GDM1 (cell line): ENCODE measurements at regions not wholly inside any gene's neighbourhood (a gene's known extent, or its start where the extent isn't known, plus 50 kb on each side); places are given as distances from the start of the nearest gene placed in this dataset.
"Not testable (repeated sequence)": the region's sequence is repeated elsewhere in the genome, so short reads cannot be mapped to it uniquely, and the experiment has no call there.

Source experiments
- DNase-seq: peaks from one replicate; lab custom pipeline; 2025; lab: John Stamatoyannopoulos, UW

GRCh38 chr1:224791362-224791941 lies 138.0 kb upstream of the DNAH14 start:
- DNase-seq, result no peak

DNA sequence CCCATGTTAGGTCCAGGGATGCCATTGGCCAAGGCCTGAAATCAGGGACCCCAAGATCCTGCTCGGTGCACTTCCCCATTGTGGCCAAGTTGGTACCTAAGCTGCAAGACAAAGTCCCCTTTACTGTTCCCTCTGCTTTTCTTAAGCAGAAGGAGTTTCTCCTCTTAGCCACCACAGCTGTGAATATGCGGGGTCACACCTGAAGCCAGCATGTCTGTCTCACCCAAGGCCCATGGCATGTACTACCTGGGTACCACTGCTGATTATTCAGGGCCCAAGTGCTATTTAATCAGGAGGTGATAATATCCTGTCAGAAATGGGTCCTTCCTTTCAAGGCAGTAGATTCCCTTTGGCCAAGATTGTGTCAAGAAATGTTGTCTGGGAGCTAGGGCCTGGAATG lies 133.9 kb upstream of the DNAH14 start:
- no peak for DNase-seq

DNA sequence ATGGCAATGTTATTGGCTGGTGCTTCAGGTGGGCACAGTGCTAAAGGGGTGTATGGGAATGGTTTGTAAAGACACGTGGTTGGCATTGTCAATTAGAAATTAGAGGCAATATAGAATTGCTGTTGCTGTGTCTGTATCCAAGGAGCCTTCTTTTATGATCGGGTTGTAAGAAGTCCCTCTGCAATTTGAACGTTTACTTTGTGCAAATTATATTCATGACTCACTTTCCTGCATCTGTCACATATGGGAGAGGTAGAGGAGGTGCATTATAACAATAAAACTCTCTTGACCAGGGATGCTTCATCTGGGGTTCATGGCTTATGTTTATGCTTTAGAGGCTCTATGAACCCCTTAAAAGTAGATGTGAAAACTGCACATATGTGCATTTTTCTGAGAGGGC lies 130.4 kb upstream of the DNAH14 start:
- no peak for DNase-seq

DNA sequence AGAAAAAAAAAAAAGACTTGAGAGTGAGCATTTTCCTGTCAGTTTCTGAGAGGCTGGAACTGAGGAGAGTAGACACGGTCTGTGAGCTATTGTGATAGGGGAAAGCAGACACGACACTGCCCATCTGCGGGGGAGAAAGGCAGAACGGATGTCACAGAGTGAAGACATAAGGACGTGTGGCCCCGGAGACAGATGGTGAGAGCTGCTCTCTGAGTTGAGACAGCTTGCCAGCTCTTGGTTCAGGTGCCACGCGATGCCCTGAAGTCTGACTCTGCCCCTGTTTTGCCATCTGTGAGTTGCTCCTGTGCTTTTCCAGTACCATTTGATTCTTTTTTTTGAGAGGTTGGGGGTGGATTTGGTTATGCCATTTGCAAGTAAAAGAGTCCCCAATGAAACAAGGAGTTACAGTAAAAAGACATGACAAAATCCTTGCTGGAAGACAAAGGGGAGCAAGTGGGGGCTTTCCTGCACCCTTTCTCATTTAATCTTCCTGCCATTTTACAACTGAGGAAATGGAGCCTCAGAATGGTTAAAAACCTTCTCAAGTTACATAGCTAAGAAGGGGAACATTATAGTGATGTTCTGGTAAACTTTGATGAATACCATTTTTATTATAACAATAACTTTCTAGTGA lies 128.9 kb upstream of the DNAH14 start:
- DNase-seq, result no peak

- DNase-seq, result no peak
Measured at GRCh38 chr1:224801844-224802490, 127.5 kb upstream of the DNAH14 start.

DNA sequence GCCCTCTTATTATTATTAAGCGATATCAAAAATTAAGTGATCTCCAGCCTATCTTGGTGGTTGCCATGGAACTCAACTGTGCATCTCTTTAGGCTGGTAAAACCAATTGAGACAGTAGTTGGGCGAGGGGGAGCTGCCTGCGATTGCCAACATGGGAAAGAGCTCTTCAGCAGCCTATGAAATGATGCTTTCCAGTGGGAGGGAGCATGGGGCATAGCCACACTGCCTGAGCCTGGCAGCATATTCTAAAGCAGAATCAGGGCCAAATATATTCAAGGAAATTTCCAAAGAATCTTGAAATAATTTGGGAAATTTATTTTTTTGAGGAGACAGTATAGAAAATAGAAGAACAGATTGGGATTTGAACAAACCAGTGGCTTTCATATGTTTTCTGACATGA lies 126.9 kb upstream of the DNAH14 start:
- DNase-seq, result no peak

- DNase-seq, result no peak
Measured at GRCh38 chr1:224804220-224804619, 125.3 kb upstream of the DNAH14 start.

- no peak for DNase-seq
Measured at GRCh38 chr1:224805889-224806288, 123.6 kb upstream of the DNAH14 start.

GRCh38 chr1:224809137-224809536 lies 120.3 kb upstream of the DNAH14 start:
- no peak for DNase-seq

DNA sequence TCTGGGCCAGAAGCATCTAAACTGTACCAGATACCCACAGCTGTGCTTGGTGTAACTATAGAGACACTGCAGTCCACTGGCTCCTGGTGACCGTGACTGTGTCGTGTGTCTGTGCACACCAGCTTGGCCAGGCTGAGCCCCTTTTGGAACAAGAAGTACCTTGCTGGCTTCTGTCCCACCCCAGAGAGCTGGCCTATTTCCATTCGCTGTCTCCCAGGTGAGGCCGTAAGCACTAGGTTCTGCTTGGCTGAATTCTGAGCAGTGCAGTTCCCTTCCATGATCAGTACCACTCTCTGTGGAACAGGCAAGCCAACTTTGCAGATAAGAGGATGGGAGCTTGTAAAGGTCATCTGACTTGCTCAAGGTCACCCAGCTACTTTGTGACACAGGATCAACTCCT lies 119.9 kb upstream of the DNAH14 start:
- DNase-seq, result no peak

GRCh38 chr1:224811564-224811963 lies 117.9 kb upstream of the DNAH14 start:
- DNase-seq, result no peak

GRCh38 chr1:224815647-224816046 lies 113.8 kb upstream of the DNAH14 start:
- no peak for DNase-seq

- DNase-seq, result no peak
Measured at GRCh38 chr1:224816062-224816461, 113.4 kb upstream of the DNAH14 start.

GRCh38 chr1:224817382-224817781 lies 112.1 kb upstream of the DNAH14 start:
- no peak for DNase-seq

DNA sequence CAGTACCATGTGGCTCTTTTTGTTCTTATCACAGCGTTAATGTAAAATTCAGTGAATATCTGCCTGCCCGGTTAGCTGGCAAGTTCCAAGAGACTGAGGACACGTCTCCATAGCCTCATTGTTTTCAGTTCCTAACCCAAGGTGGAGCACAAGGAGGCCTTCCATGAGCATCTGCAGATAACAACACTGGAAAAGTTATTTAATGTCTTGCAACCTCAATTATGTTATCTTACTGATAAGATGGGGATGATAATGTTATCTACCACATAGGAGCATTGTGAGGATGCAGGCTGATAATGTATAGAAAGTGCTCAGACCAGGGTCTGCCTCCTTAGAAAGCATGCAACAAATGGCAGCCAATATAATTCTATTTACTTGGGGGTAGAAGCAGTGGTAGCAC lies 109.6 kb upstream of the DNAH14 start:
- DNase-seq, result no peak

- DNase-seq, result no peak
Measured at GRCh38 chr1:224820341-224820740, 109.1 kb upstream of the DNAH14 start.

- not testable (repeated sequence) for DNase-seq
Measured at GRCh38 chr1:224821751-224822150, 107.7 kb upstream of the DNAH14 start.

- no peak for DNase-seq
Measured at GRCh38 chr1:224825525-224826000, 103.9 kb upstream of the DNAH14 start.

GRCh38 chr1:224828691-224829090 lies 100.8 kb upstream of the DNAH14 start:
- no peak for DNase-seq

DNA sequence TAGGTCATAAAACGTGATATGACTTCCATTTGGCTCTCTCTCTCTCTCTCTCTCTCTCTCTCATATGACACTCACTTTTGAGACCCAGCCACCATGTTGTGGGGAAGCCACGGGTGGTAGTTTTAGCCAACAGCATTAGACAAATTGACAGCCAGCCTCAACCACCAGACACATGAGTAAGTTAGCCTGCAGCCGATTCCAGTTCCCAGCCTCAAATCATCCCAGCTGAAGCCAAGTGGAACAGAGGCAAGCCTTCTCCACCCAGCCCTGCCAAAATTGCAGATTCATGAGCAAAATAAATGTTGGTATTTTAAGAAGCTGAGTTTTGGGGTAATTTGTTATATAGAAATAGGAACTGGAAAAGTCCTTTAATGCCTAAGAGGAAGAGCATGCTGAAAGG lies 98.0 kb upstream of the DNAH14 start:
- no peak for DNase-seq

GRCh38 chr1:224839648-224840300 lies 89.7 kb upstream of the DNAH14 start:
- DNase-seq, result not testable (repeated sequence)

DNA sequence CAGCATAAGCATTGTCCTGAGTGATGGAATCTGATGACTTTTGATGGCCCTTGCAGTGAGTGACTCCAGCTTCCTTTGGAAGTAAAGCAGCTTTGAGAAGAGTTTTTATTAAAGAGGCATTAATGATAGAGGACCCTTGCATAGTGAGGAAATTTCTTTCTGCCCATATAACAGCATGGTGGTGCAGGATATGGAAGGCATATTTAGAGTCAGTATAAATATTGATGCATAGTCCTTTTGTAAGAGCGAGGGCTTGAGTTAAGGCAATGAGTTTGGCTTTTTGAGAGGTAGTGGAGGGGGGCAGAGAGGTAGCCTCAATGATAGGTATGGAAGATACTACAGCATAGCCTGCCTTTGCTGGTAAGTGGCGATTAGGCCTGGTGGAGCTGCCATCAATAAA lies 87.7 kb upstream of the DNAH14 start:
- not testable (repeated sequence) for DNase-seq
